Hepatocyte (in vitro differentiated cells): ENCODE measurements at regions not wholly inside any gene's neighbourhood (a gene's known extent, or its start where the extent isn't known, plus 50 kb on each side); places are given as distances from the start of the nearest gene placed in this dataset.

Experiments used
- DNase-seq: peaks from one replicate; pipeline ENCODE4 v3.0.0-alpha.2; 2016; ENCODE audit warnings: low spot score
- H2AFZ ChIP-seq: fragments of 200-600 bp; sonication (generic); 2 replicates; pipeline ENCODE4 v1.6.0; 2016; ENCODE audit warnings: antibody characterized with exemption, mild to moderate bottlenecking
- H3K27ac ChIP-seq: fragments of 200-600 bp; sonication (generic); 2 replicates; pipeline ENCODE4 v1.5.1; 2016; ENCODE audit warnings: mild to moderate bottlenecking
- H3K27me3 ChIP-seq: fragments of 200-600 bp; sonication (generic); 2 replicates; pipeline ENCODE4 v1.6.1; 2016
- H3K36me3 ChIP-seq: fragments of 200-600 bp; sonication (generic); replicated peaks from 2 replicates; pipeline ENCODE4 v1.5.1; 2016; ENCODE audit warnings: low read depth; ENCODE audit not compliant: insufficient read depth
- H3K4me1 ChIP-seq: fragments of 200-600 bp; sonication (generic); 2 replicates; pipeline ENCODE4 v1.5.1; 2016; ENCODE audit warnings: mild to moderate bottlenecking, moderate library complexity; ENCODE audit not compliant: insufficient read depth
- H3K4me2 ChIP-seq: fragments of 200-600 bp; sonication (generic); 2 replicates; pipeline ENCODE4 v1.6.0; 2016
- H3K4me3 ChIP-seq: fragments of 200-600 bp; sonication (generic); 2 replicates; pipeline ENCODE4 v1.5.1; 2016; ENCODE audit warnings: mild to moderate bottlenecking
- H3K79me2 ChIP-seq: fragments of 200-600 bp; sonication (generic); 2 replicates; pipeline ENCODE4 v1.6.0; 2017; ENCODE audit warnings: mild to moderate bottlenecking
- H3K9me2 ChIP-seq: fragments of 200-600 bp; sonication (generic); replicated peaks from 2 replicates; pipeline ENCODE4 v1.6.0; 2017; ENCODE audit warnings: mild to moderate bottlenecking; ENCODE audit not compliant: insufficient read depth
- H3K9me3 ChIP-seq: fragments of 200-600 bp; sonication (generic); 2 replicates; pipeline ENCODE4 v1.5.1; 2016; ENCODE audit warnings: low read depth, mild to moderate bottlenecking
- H4K20me1 ChIP-seq: fragments of 200-600 bp; sonication (generic); 2 replicates; pipeline ENCODE4 v1.6.0; 2016; ENCODE audit warnings: mild to moderate bottlenecking; ENCODE audit not compliant: insufficient read depth, poor library complexity, severe bottlenecking
- CTCF ChIP-seq: fragments of 200-600 bp; sonication (generic); IDR thresholded peaks from 2 replicates; pipeline ENCODE4 v1.5.1; 2016; ENCODE audit warnings: antibody characterized with exemption, mild to moderate bottlenecking; ENCODE audit not compliant: poor library complexity
- EZH2 ChIP-seq: fragments of 200-600 bp; sonication (generic); IDR thresholded peaks from 2 replicates; pipeline ENCODE4 v1.6.1; 2016; ENCODE audit warnings: antibody characterized with exemption, mild to moderate bottlenecking, borderline replicate concordance
- EZH2phosphoT487 ChIP-seq: fragments of 200-600 bp; sonication (generic); IDR thresholded peaks from one replicate; pipeline ENCODE4 v1.6.1; 2018; ENCODE audit warnings: antibody characterized with exemption, mild to moderate bottlenecking, low read depth, moderate library complexity; ENCODE audit not compliant: unreplicated experiment, severe bottlenecking
- WGBS: methylation state at CpG from one replicate; pipeline ENCODE4 v1.1.6; 2016; ENCODE audit warnings: low lambda C conversion rate; ENCODE audit errors: missing lambda C conversion rate; 5-methylcytosine and 5-hydroxymethylcytosine counted together

- no peak overlapping the region for H3K4me2 ChIP-seq
Observed at GRCh38 chr1:199756066-199756465, 271.4 kb upstream of the NR5A2 start.

GRCh38 chr1:199758626-199759255 is 268.8 kb upstream of the NR5A2 start:
- no peak overlapping the region for H2AFZ ChIP-seq
- no peaks in the 10 kb centered on the region for H3K9me2 ChIP-seq
- H4K20me1 ChIP-seq, result no peaks in the 10 kb centered on the region
- no peaks in the 10 kb centered on the region for H3K9me3 ChIP-seq
- no peak overlapping the region for H3K4me3 ChIP-seq
- WGBS, result 72% methylated on average over 3 of the region's 3 CpGs
- no peak overlapping the region for H3K4me2 ChIP-seq
- no peak overlapping the region for H3K27ac ChIP-seq
- no peaks in the 10 kb centered on the region for H3K79me2 ChIP-seq
- no peak for DNase-seq
- TF ChIP-seq EZH2, result no peak
- no peak for TF ChIP-seq CTCF
- TF ChIP-seq EZH2phosphoT487, result no peak
- no peaks in the 10 kb centered on the region for H3K36me3 ChIP-seq
- no peaks in the 10 kb centered on the region for H3K4me1 ChIP-seq
- no peaks in the 10 kb centered on the region for H3K27me3 ChIP-seq

More at GRCh38 chr1:199756066-199756465, 271.4 kb upstream of the NR5A2 start:
- no peak for DNase-seq
- Histone ChIP-seq H3K9me2 (no peaks in the 10 kb centered on the region), H3K4me3 (no peak overlapping the region), H3K9me3 (peaks cover 3% of the 10 kb centered on the region), H3K79me2 (no peaks in the 10 kb centered on the region), H3K36me3 (no peaks in the 10 kb centered on the region), H2AFZ (no peak overlapping the region), H4K20me1 (no peaks in the 10 kb centered on the region), H3K27ac (no peak overlapping the region), H3K27me3 (no peaks in the 10 kb centered on the region), H3K4me1 (no peaks in the 10 kb centered on the region)
- no peak for TF ChIP-seq EZH2
- TF ChIP-seq CTCF, result no peak
- no peak for TF ChIP-seq EZH2phosphoT487
- 61% methylated on average over 2 of the region's 2 CpGs for WGBS

GRCh38 chr1:199759268-199759730 is 268.2 kb upstream of the NR5A2 start:
- H3K27me3 ChIP-seq, result no peaks in the 10 kb centered on the region
- no peaks in the 10 kb centered on the region for H3K36me3 ChIP-seq
- no peaks in the 10 kb centered on the region for H3K79me2 ChIP-seq
- 63% methylated on average over 3 of the region's 3 CpGs for WGBS
- no peak overlapping the region for H3K27ac ChIP-seq
- no peak for DNase-seq
- no peaks in the 10 kb centered on the region for H3K9me2 ChIP-seq
- no peaks in the 10 kb centered on the region for H3K9me3 ChIP-seq
- H3K4me2 ChIP-seq, result no peak overlapping the region
- no peaks in the 10 kb centered on the region for H4K20me1 ChIP-seq
- H3K4me1 ChIP-seq, result no peaks in the 10 kb centered on the region
- no peak overlapping the region for H3K4me3 ChIP-seq
- H2AFZ ChIP-seq, result no peak overlapping the region
- TF ChIP-seq CTCF (no peak), EZH2 (no peak), EZH2phosphoT487 (no peak)
